ENCODE measurements at regions not wholly inside any gene's neighbourhood (a gene's known extent, or its start where the extent isn't known, plus 50 kb on each side); places are given as distances from the start of the nearest gene placed in this dataset.
A peak's percentile ranks its signal among the peaks of the same experiment; 100 is the strongest.

GRCh38 chr9:21555911-21556310 is 73.8 kb upstream of the IFNE start:
- Mint-ChIP-seq H3K4me1 (peaks cover 11 to 42% (median 28%) of the 10 kb centered on the region in 4 donors), H3K27ac (no peak overlapping the region), H3K4me3 (peak overlapping the region in 1 of 10 donors; percentile 20), H3K27me3 (peaks cover 0 to 50% (median 6%) of the 10 kb centered on the region in 5 donors), H3K9me3 (no peaks in the 10 kb centered on the region), H3K36me3 (peaks cover 0 to 6% (median 4%) of the 10 kb centered on the region in 3 donors)
- POLR2A ChIA-PET = no interaction called here
- DNase-seq (no peak), ATAC-seq (no peak)

DNA sequence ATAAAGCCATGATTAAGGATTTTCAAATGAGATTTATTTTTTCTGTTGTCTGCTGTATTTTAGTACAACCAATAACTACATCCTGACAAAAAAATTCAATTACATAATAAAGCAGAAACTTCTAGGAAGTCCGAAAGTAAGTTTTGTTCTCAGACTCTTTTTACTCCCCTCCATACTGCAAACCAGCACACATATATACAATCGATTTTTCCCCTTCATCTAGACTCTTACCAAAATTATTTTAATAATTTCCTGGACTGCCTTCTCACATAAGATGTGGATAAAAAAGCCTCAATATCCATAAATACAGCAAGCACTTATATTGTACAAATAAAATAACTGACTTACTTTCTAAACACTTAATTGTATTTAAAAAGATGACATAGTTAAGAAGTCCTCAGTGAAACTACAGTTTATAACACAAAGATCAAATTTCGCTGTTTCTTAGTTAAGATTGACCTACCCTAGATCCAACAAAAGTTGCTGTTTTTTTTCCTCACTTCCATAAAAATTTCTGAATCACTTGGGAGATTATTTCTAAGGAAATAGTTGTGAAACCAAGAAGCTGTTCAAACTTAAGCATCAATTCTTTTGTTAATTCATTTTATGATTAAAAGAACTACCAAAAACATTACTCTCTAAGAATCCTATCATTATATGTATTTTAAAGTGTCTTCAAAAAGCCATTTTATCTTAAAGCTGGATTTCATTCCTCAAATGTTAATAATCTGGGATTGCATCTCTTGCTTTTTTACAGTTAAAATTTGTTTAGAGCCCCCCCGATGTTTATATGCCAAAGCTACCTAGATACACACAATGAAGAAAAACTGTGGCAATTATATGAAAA is 74.7 kb upstream of the IFNE start:
- Mint-ChIP-seq H3K9me3 (no peaks in the 10 kb centered on the region), H3K27ac (no peak overlapping the region), H3K36me3 (peaks cover 0 to 6% (median 4%) of the 10 kb centered on the region in 3 donors), H3K4me3 (no peak overlapping the region), H3K27me3 (peaks cover 0 to 50% (median 6%) of the 10 kb centered on the region in 5 donors), H3K4me1 (peaks cover 11 to 35% (median 21%) of the 10 kb centered on the region in 4 donors)
- POLR2A ChIA-PET = interaction anchor here (1.0 kb wide), 1 partner anchor 22 kb away, joined by 4 read pairs; no protein-coding TSS in a partner anchor
- DNase-seq (no peak), ATAC-seq (no peak)

DNA sequence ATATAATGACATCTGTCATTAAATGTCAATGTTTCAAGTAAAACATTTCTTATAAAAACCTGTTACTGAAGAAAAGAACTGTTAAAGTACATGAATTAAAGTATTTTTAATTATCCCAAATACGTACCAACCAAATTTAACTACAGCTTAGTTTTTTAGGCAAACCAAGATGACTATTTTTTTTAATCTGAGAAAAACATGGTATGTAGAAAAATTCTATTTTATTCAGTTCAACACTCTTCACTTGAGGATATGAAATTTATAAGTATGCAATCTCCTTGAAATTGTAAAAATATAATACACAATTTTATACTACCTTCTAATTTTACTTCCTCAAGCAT is 75.3 kb upstream of the IFNE start:
- DNase-seq (no peak), ATAC-seq (no peak)
- POLR2A ChIA-PET = interaction anchor here (1.0 kb wide), 1 partner anchor 21 kb away, joined by 4 read pairs; no protein-coding TSS in a partner anchor
- Mint-ChIP-seq H3K27ac (no peak overlapping the region), H3K9me3 (no peaks in the 10 kb centered on the region), H3K4me3 (peak overlapping the region in 1 of 10 donors; percentile 12), H3K4me1 (peaks cover 8 to 30% (median 18%) of the 10 kb centered on the region in 4 donors), H3K27me3 (peaks cover 0 to 45% (median 6%) of the 10 kb centered on the region in 5 donors), H3K36me3 (peaks cover 0 to 6% (median 4%) of the 10 kb centered on the region in 3 donors)

GRCh38 chr9:21558079-21558478 is 76.0 kb upstream of the IFNE start:
- ATAC-seq (no peak), DNase-seq (no peak)
- peak overlapping the region in 2 of 10 donors; percentile 40 to 92 for H3K27ac Mint-ChIP-seq
- POLR2A ChIA-PET = interaction anchor here (0.9 to 1.9 kb wide), 4 partner anchors 16 to 52 kb away, joined by 4 to 7 read pairs (median 6); no protein-coding TSS in a partner anchor
- peak overlapping the region; percentile 90 to 99 (median 96) for H3K4me3 Mint-ChIP-seq
- H3K9me3 Mint-ChIP-seq = no peaks in the 10 kb centered on the region
- peaks cover 0 to 6% (median 4%) of the 10 kb centered on the region in 3 donors for H3K36me3 Mint-ChIP-seq
- H3K27me3 Mint-ChIP-seq = peaks cover 0 to 43% (median 6%) of the 10 kb centered on the region in 5 donors
- H3K4me1 Mint-ChIP-seq = peaks cover 8 to 30% (median 17%) of the 10 kb centered on the region in 4 donors

GRCh38 chr9:21558615-21559401 is 76.7 kb upstream of the IFNE start:
- DNase-seq (peak in 4 of 10 donors; percentile 1 to 59 (median 33)), ATAC-seq (peak; percentile 28 to 38)
- Mint-ChIP-seq H3K27ac (peak overlapping the region; percentile 40 to 94 (median 88)), H3K4me3 (peak overlapping the region; percentile 90 to 99 (median 96)), H3K27me3 (peaks cover 0 to 40% (median 6%) of the 10 kb centered on the region in 5 donors), H3K9me3 (no peaks in the 10 kb centered on the region), H3K4me1 (peaks cover 8 to 35% (median 21%) of the 10 kb centered on the region in 4 donors), H3K36me3 (peaks cover 0 to 6% (median 4%) of the 10 kb centered on the region in 3 donors)
- POLR2A ChIA-PET = interaction anchor here (0.5 to 1.9 kb wide), 9 partner anchors 12 to 1197 kb away, joined by 3 to 7 read pairs (median 5); no protein-coding TSS in a partner anchor

DNA sequence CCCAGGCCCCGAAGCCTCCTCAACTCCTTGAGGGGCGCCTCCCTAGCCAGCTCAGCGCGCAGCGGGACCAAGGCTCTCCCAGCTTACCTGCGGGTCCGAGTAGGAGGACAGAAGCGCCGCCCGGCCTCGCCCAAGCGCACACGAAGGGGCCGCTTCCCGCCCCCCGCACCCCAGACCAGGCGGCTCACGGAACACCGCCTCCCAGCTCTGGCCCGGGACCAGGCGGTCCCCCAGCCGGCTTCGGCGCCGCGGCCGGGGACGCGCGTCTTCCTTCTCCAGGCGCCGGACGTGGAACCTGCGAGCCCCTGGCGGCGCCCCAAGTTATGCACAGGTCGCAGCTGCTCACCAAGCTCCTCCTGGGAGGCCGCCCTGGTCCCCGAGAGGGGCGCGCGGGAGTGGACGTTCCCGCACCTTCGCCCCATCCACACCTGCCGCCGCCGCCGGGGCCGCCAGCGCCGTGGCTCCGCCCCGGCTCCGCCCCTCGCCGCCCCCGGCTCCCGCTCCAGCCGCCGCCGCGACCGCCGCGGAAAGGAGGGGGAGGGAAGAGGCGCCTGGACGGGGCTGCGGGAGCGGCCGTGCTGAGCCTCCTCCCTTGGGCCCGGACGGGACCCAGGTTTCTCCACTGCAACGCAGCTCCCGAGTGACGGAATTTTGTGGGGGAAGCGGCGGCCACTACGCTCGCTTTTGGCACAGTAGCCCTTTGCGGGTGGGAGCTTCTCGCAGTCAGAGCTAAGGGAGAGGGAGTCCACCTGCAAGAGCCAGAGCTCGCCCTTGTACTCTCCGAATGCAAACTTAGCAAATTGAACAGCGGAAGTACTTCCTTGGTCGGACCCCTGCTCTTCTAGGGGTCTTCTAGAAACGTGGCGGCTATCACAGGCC is 77.5 kb upstream of the IFNE start:
- Mint-ChIP-seq H3K36me3 (peaks cover 0 to 6% (median 4%) of the 10 kb centered on the region in 3 donors), H3K27me3 (peaks cover 0 to 40% (median 6%) of the 10 kb centered on the region in 5 donors), H3K4me1 (peaks cover 13 to 42% (median 29%) of the 10 kb centered on the region in 4 donors), H3K27ac (peak overlapping the region; percentile 10 to 91 (median 84)), H3K4me3 (peak overlapping the region; percentile 80 to 99 (median 94)), H3K9me3 (no peaks in the 10 kb centered on the region)
- DNase-seq (peak; percentile 37 to 82 (median 59)), ATAC-seq (peak; percentile 86 to 89)
- POLR2A ChIA-PET = interaction anchor here (0.5 to 1.9 kb wide), 9 partner anchors 11 to 1197 kb away, joined by 3 to 7 read pairs (median 4); no protein-coding TSS in a partner anchor

GRCh38 chr9:21560281-21560745 is 78.2 kb upstream of the IFNE start:
- H3K36me3 Mint-ChIP-seq = peaks cover 0 to 6% (median 4%) of the 10 kb centered on the region in 3 donors
- H3K9me3 Mint-ChIP-seq = no peaks in the 10 kb centered on the region
- ATAC-seq = no peak
- H3K4me3 Mint-ChIP-seq = peak overlapping the region; percentile 79 to 95 (median 88)
- peaks cover 0 to 38% (median 6%) of the 10 kb centered on the region in 5 donors for H3K27me3 Mint-ChIP-seq
- DNase-seq = peak in 2 of 10 donors; percentile 8 to 31
- H3K27ac Mint-ChIP-seq = peak overlapping the region in 9 of 10 donors; percentile 10 to 91 (median 86)
- peaks cover 13 to 44% (median 34%) of the 10 kb centered on the region in 4 donors for H3K4me1 Mint-ChIP-seq
- POLR2A ChIA-PET = no interaction called here

- Mint-ChIP-seq H3K9me3 (no peaks in the 10 kb centered on the region), H3K27ac (no peak overlapping the region), H3K36me3 (peaks cover 0 to 6% (median 0%) of the 10 kb centered on the region in 3 donors), H3K27me3 (peaks cover 0 to 36% (median 6%) of the 10 kb centered on the region in 5 donors), H3K4me1 (peaks cover 13 to 41% (median 35%) of the 10 kb centered on the region in 4 donors), H3K4me3 (no peak overlapping the region)
- no peak for ATAC-seq
- POLR2A ChIA-PET = no interaction called here
- no peak for DNase-seq
Observed at GRCh38 chr9:21561502-21561901, 79.4 kb upstream of the IFNE start.

GRCh38 chr9:21564175-21564574 is 82.1 kb upstream of the IFNE start:
- Mint-ChIP-seq H3K27me3 (peaks cover 0 to 22% (median 0%) of the 10 kb centered on the region in 5 donors), H3K4me3 (no peak overlapping the region), H3K27ac (peak overlapping the region in 3 of 10 donors; percentile 24 to 41 (median 36)), H3K4me1 (peaks cover 12 to 29% (median 24%) of the 10 kb centered on the region in 4 donors), H3K36me3 (no peaks in the 10 kb centered on the region), H3K9me3 (no peaks in the 10 kb centered on the region)
- POLR2A ChIA-PET = interaction anchor here (0.6 kb wide), 1 partner anchor 59 kb away, joined by 3 read pairs; no protein-coding TSS in a partner anchor
- ATAC-seq (no peak), DNase-seq (no peak)

GRCh38 chr9:21565155-21565554 is 83.0 kb upstream of the IFNE start:
- Mint-ChIP-seq H3K36me3 (no peaks in the 10 kb centered on the region), H3K27ac (peak overlapping the region in 1 of 10 donors; percentile 33), H3K9me3 (no peaks in the 10 kb centered on the region), H3K27me3 (peaks cover 0 to 22% (median 0%) of the 10 kb centered on the region in 5 donors), H3K4me3 (no peak overlapping the region), H3K4me1 (peaks cover 10 to 26% (median 22%) of the 10 kb centered on the region in 4 donors)
- ATAC-seq = peak; percentile 42 to 63
- POLR2A ChIA-PET = no interaction called here
- DNase-seq = no peak

DNA sequence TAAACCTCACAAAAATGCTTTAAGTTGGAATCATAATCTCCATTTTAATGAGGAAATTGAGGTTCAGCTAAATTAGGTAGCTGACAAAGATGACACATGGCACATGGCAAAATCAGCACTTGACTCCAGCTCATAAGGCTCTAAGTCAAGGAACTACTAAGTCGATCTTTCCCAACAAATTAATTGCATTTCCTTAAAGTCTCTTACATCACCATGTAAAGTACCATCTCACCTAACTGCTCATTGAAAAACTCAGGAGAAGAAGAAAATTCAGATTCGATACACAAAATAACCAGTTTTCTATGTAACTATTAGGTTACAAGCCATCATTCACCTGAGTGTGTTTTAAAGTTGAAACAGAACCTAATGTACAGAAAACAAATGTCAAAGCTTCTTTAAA is 85.8 kb upstream of the IFNE start:
- no peaks in the 10 kb centered on the region for H3K36me3 Mint-ChIP-seq

More for the DNA sequence above, 85.8 kb upstream of the IFNE start:
- no peaks in the 10 kb centered on the region for H3K9me3 Mint-ChIP-seq
- POLR2A ChIA-PET = no interaction called here
- H3K4me3 Mint-ChIP-seq = no peak overlapping the region
- H3K27me3 Mint-ChIP-seq = peaks cover 0 to 15% (median 0%) of the 10 kb centered on the region in 5 donors
- peaks cover 6 to 26% (median 19%) of the 10 kb centered on the region in 4 donors for H3K4me1 Mint-ChIP-seq
- ATAC-seq = no peak
- H3K27ac Mint-ChIP-seq = no peak overlapping the region
- no peak for DNase-seq
